ENCODE measurements at regions not wholly inside any gene's neighbourhood (a gene's known extent, or its start where the extent isn't known, plus 50 kb on each side); places are given as distances from the start of the nearest gene placed in this dataset.

DNA sequence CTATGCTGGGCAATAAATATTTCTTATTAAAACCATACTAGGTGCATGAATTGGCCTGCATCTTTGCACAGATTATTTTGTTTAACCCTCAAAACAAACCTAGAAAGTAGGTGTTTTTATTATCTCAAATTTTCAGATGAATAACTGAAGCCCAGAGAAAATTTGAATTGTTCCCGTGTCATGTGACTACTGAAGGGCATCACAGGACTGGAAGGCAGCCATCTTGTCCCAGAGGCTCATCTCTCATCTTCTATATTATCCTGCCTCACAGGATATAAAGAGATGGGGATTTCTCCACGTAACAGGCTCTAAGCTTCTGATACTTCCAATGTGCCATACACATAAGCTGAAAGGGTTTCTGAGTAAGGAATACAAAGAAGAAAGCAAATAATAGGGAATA, 84.0 kb upstream of the ODAD2 start:
- POLR2A ChIA-PET (ENCODE audit: low non-redundant PET): no interaction called here
- H3K4me1 ChIP-seq (ENCODE audit: insufficient read depth, low read length, poor library complexity, severe bottlenecking): no peaks in the 10 kb centered on the region
- no TSS peak for BruUV-seq (replicated peaks)
- intact Hi-C loops (cut with micrococcal nuclease; ENCODE audit: unreplicated experiment): no loop called here
- no peaks in the 10 kb centered on the region for H3K27me3 ChIP-seq (replicated peaks; ENCODE audit: insufficient read depth, low read depth, low read length, poor library complexity)
- no peak overlapping the region for H3K27ac ChIP-seq (ENCODE audit: low read depth, low read length, poor library complexity, severe bottlenecking)
- no peak for DNase-seq (ENCODE audit: low spot score)
- no peak overlapping the region for H3K4me3 ChIP-seq (ENCODE audit: low read depth, low read length, poor library complexity, severe bottlenecking)
- H3K9me3 ChIP-seq (ENCODE audit: low read depth, low read length, poor library complexity, severe bottlenecking): no peaks in the 10 kb centered on the region
- no peak for TF ChIP-seq EZH2 (IDR thresholded peaks at IDR 0.05; ENCODE audit: borderline replicate concordance, low read depth, low read length, poor library complexity, severe bottlenecking)
- TF ChIP-seq, protein P1, sequence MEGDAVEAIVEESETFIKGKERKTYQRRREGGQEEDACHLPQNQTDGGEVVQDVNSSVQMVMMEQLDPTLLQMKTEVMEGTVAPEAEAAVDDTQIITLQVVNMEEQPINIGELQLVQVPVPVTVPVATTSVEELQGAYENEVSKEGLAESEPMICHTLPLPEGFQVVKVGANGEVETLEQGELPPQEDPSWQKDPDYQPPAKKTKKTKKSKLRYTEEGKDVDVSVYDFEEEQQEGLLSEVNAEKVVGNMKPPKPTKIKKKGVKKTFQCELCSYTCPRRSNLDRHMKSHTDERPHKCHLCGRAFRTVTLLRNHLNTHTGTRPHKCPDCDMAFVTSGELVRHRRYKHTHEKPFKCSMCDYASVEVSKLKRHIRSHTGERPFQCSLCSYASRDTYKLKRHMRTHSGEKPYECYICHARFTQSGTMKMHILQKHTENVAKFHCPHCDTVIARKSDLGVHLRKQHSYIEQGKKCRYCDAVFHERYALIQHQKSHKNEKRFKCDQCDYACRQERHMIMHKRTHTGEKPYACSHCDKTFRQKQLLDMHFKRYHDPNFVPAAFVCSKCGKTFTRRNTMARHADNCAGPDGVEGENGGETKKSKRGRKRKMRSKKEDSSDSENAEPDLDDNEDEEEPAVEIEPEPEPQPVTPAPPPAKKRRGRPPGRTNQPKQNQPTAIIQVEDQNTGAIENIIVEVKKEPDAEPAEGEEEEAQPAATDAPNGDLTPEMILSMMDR (conservative IDR thresholded peaks at IDR 0.05; ENCODE audit: low read depth, low read length): no peak
- CTCF ChIA-PET: no interaction called here
- no peaks in the 10 kb centered on the region for H3K36me3 ChIP-seq (ENCODE audit: insufficient read depth, low read length, poor library complexity, severe bottlenecking)

DNA sequence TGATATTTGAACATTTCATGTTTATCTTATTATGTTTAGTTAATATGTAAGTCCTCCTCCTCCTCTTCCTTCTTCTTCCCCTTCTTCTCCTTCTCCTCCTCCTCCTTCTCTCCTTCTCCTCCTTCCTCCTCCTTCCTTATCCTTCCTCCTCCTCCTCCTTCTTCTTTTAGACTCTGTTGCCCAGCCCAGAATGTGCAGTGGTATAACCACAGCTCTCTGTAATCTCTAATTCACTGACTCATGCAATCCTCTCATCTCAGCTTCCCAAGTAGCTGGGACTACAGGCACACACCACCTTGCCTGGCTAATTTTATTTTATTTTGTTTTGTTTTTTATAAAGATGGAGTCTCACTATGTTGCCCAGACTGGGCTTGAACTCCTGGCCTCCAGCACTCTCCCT, 83.4 kb upstream of the ODAD2 start:
- H3K36me3 ChIP-seq (ENCODE audit: insufficient read depth, low read length, poor library complexity, severe bottlenecking): no peaks in the 10 kb centered on the region
- H3K27ac ChIP-seq (ENCODE audit: low read depth, low read length, poor library complexity, severe bottlenecking): no peak overlapping the region
- no TSS peak for BruUV-seq (replicated peaks)
- ChIA-PET CTCF (no interaction called here), POLR2A (ENCODE audit: low non-redundant PET) (no interaction called here)
- DNase-seq (ENCODE audit: low spot score): no peak
- no peaks in the 10 kb centered on the region for H3K9me3 ChIP-seq (ENCODE audit: low read depth, low read length, poor library complexity, severe bottlenecking)
- no peaks in the 10 kb centered on the region for H3K27me3 ChIP-seq (replicated peaks; ENCODE audit: insufficient read depth, low read depth, low read length, poor library complexity)
- TF ChIP-seq, protein P1 (conservative IDR thresholded peaks at IDR 0.05; ENCODE audit: low read depth, low read length): no peak
- no peak for TF ChIP-seq EZH2 (IDR thresholded peaks at IDR 0.05; ENCODE audit: borderline replicate concordance, low read depth, low read length, poor library complexity, severe bottlenecking)
- H3K4me3 ChIP-seq (ENCODE audit: low read depth, low read length, poor library complexity, severe bottlenecking): no peak overlapping the region
- intact Hi-C loops (cut with micrococcal nuclease; ENCODE audit: unreplicated experiment): no loop called here
- no peaks in the 10 kb centered on the region for H3K4me1 ChIP-seq (ENCODE audit: insufficient read depth, low read length, poor library complexity, severe bottlenecking)

DNA sequence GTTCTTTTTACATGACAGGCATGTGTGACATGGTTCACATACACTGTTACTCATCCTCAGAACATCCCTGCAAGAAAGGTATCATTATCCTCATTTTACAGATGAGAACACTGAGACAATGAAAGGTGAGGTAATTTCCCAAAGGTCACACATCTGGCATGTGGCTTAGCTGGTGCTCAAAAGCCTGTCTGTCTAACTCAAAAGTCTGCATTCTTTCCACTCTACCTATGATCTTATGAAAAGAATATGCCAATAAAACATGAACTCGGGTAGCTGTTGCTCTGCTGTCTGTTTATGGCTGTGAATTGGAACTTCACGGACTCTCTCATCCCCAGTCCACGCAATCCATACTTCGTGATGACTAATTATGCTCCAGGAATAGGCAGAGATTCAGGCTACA, 79.0 kb upstream of the ODAD2 start:
- TF ChIP-seq EZH2 (IDR thresholded peaks at IDR 0.05; ENCODE audit: borderline replicate concordance, low read depth, low read length, poor library complexity, severe bottlenecking): no peak
- TF ChIP-seq, protein P1 (conservative IDR thresholded peaks at IDR 0.05; ENCODE audit: low read depth, low read length): no peak
- Histone ChIP-seq H3K4me3 (ENCODE audit: low read depth, low read length, poor library complexity, severe bottlenecking) (no peak overlapping the region), H3K4me1 (ENCODE audit: insufficient read depth, low read length, poor library complexity, severe bottlenecking) (no peaks in the 10 kb centered on the region), H3K27ac (ENCODE audit: low read depth, low read length, poor library complexity, severe bottlenecking) (no peak overlapping the region), H3K9me3 (ENCODE audit: low read depth, low read length, poor library complexity, severe bottlenecking) (no peaks in the 10 kb centered on the region), H3K27me3 (replicated peaks; ENCODE audit: insufficient read depth, low read depth, low read length, poor library complexity) (no peaks in the 10 kb centered on the region), H3K36me3 (ENCODE audit: insufficient read depth, low read length, poor library complexity, severe bottlenecking) (no peaks in the 10 kb centered on the region)
- no TSS peak for BruUV-seq (replicated peaks)
- intact Hi-C loops (cut with micrococcal nuclease; ENCODE audit: unreplicated experiment): no loop called here
- ChIA-PET POLR2A (ENCODE audit: low non-redundant PET) (no interaction called here), CTCF (no interaction called here)
- DNase-seq (ENCODE audit: low spot score): no peak
